CD14-positive monocyte (primary cell): ENCODE measurements at regions not wholly inside any gene's neighbourhood (a gene's known extent, or its start where the extent isn't known, plus 50 kb on each side); places are given as distances from the start of the nearest gene placed in this dataset.
"Not testable (repeated sequence)": the region's sequence is repeated elsewhere in the genome, so short reads cannot be mapped to it uniquely, and the experiment has no call there.

Experiments
- DNase-seq, 3 donors: peaks; one replicate each; pipeline ENCODE4 v3.0.0-alpha.2; 2011 to 2022
- H2AFZ ChIP-seq: 2 replicates; pipeline ENCODE4 v1.6.0; 2012; ENCODE audit warnings: mild to moderate bottlenecking, low read depth, low read length, inconsistent platforms; ENCODE audit not compliant: insufficient read depth, poor library complexity, severe bottlenecking
- H3K27ac ChIP-seq, 2 donors: 1 replicate in 1 of 2; 2 replicates in 1 of 2; pipeline ENCODE4 v1.5.1; 2012 to 2013; ENCODE audit warnings: low read length in 2 of 2, control low read depth in 1 of 2, inconsistent platforms in 1 of 2, low read depth in 1 of 2, mild to moderate bottlenecking in 1 of 2
- H3K27me3 ChIP-seq, 2 donors: one replicate each; pipeline versions ENCODE4 v1.6.0 to v1.6.1; 2011 to 2013; ENCODE audit warnings: low read length in 2 of 2; ENCODE audit not compliant: control insufficient read depth in 2 of 2, insufficient read depth in 2 of 2
- H3K36me3 ChIP-seq, 2 donors: replicated peaks in 1 of 2; 1 replicate in 1 of 2; 2 replicates in 1 of 2; pipeline versions ENCODE4 v1.5.1 to v1.6.1; 2012 to 2013; ENCODE audit warnings: low read length in 2 of 2, control low read depth in 1 of 2, inconsistent platforms in 1 of 2, mild to moderate bottlenecking in 1 of 2; ENCODE audit not compliant: insufficient read depth in 2 of 2, control insufficient read depth in 1 of 2
- H3K4me1 ChIP-seq, 2 donors: 1 replicate in 1 of 2; 2 replicates in 1 of 2; pipeline versions ENCODE4 v1.5.1 to v1.6.1; 2012 to 2013; ENCODE audit warnings: low read length in 2 of 2, control low read depth in 1 of 2, inconsistent platforms in 1 of 2, mild to moderate bottlenecking in 1 of 2, moderate library complexity in 1 of 2; ENCODE audit not compliant: insufficient read depth in 2 of 2, control insufficient read depth in 1 of 2
- H3K4me2 ChIP-seq: replicated peaks from 2 replicates; pipeline ENCODE3; 2012; ENCODE audit warnings: low read length, moderate library complexity, mild to moderate bottlenecking; ENCODE audit not compliant: poor library complexity, severe bottlenecking; ENCODE audit errors: extremely low read depth
- H3K4me3 ChIP-seq, 3 experiments: fragments of 200-600 bp in 1 of 3; sonication (generic) in 1 of 3; replicated peaks in 1 of 3; 1 replicate in 2 of 3; 2 replicates in 1 of 3; pipeline ENCODE4 v1.5.1; 2011 to 2013; ENCODE audit warnings: low read length in 3 of 3, mild to moderate bottlenecking in 3 of 3, control low read depth in 2 of 3, low read depth in 2 of 3, inconsistent platforms in 1 of 3, moderate library complexity in 1 of 3
- H3K79me2 ChIP-seq: 2 replicates; pipeline ENCODE4 v1.6.0; 2012; ENCODE audit warnings: mild to moderate bottlenecking, control low read depth, inconsistent platforms, low read length, moderate library complexity; ENCODE audit not compliant: insufficient read depth
- H3K9ac ChIP-seq: 2 replicates; pipeline ENCODE4 v1.6.0; 2017; ENCODE audit warnings: low read length, mild to moderate bottlenecking; ENCODE audit not compliant: insufficient read depth, poor library complexity, severe bottlenecking
- H3K9me3 ChIP-seq, 2 donors: replicated peaks in 1 of 2; 1 replicate in 1 of 2; 2 replicates in 1 of 2; pipeline versions ENCODE4 v1.5.1 to v1.6.1; 2012 to 2013; ENCODE audit warnings: low read length in 2 of 2, control low read depth in 1 of 2; ENCODE audit not compliant: control insufficient read depth in 1 of 2, insufficient read depth in 1 of 2
- H4K20me1 ChIP-seq: 2 replicates; pipeline ENCODE4 v1.6.0; 2012; ENCODE audit warnings: mild to moderate bottlenecking, low read length, control low read depth, moderate library complexity; ENCODE audit not compliant: insufficient read depth
- H3K27ac Mint-ChIP-seq, 7 donors: one replicate each; pipeline ENCODE4 v1.8.0; 2020; ENCODE audit warnings: mild to moderate bottlenecking in 7 of 7, mixed read lengths in 7 of 7, moderate library complexity in 6 of 7, inconsistent platforms in 2 of 7
- H3K27me3 Mint-ChIP-seq, 3 donors: one replicate each; pipeline ENCODE4 v1.8.0; 2021 to 2022; ENCODE audit warnings: low read depth in 3 of 3, mild to moderate bottlenecking in 3 of 3, mixed read lengths in 3 of 3, moderate library complexity in 3 of 3, inconsistent platforms in 1 of 3
- H3K36me3 Mint-ChIP-seq, 2 donors: one replicate each; pipeline ENCODE4 v1.8.0; 2020; ENCODE audit warnings: mixed read lengths in 2 of 2, inconsistent platforms in 1 of 2, mild to moderate bottlenecking in 1 of 2
- H3K4me1 Mint-ChIP-seq: one replicate; pipeline ENCODE4 v1.8.0; 2020; ENCODE audit warnings: mild to moderate bottlenecking, mixed read lengths
- H3K4me3 Mint-ChIP-seq, 2 donors: one replicate each; pipeline ENCODE4 v1.8.0; 2020; ENCODE audit warnings: mild to moderate bottlenecking in 2 of 2, mixed read lengths in 2 of 2, moderate library complexity in 1 of 2
- H3K9me3 Mint-ChIP-seq, 7 donors: one replicate each; pipeline ENCODE4 v1.8.0; 2020 to 2022; ENCODE audit warnings: mixed read lengths in 7 of 7, mild to moderate bottlenecking in 6 of 7, moderate library complexity in 6 of 7, inconsistent platforms in 2 of 7
- WGBS: methylation state at CpG from one replicate; pipeline ENCODE4 v1.1.5; 2013; ENCODE audit warnings: missing lambda C conversion rate; ENCODE audit not compliant: insufficient coverage; 5-methylcytosine and 5-hydroxymethylcytosine counted together
- intact Hi-C, 2 donors: fragments of 100-400 bp; cut with micrococcal nuclease; formaldehyde crosslinking; loops; one replicate each; pipeline versions ENCODE4 v1.15.0 to v1.15.1; 2023
- TF ChIP-seq, protein P1 (sequence below): fragments of 200-600 bp; IDR thresholded peaks from one replicate; pipeline ENCODE4 v1.8.0; 2022; ENCODE audit warnings: antibody characterized with exemption, mild to moderate bottlenecking

- Histone ChIP-seq H4K20me1 (no peaks in the 10 kb centered on the region), H3K79me2 (no peaks in the 10 kb centered on the region), H3K27me3 (peaks cover 0 to 6% of the 10 kb centered on the region in 2 donors), H3K9me3 (no peaks in the 10 kb centered on the region), H3K4me2 (no peak overlapping the region), H3K4me1 (peaks cover 12 to 17% of the 10 kb centered on the region in 2 donors), H3K9ac (peak overlapping the region; percentile 53), H2AFZ (peak overlapping the region; percentile 51), H3K4me3 (peak overlapping the region in 1 of 3 experiments; percentile 42), H3K27ac (peak overlapping the region in 1 of 2 donors; percentile 40), H3K36me3 (no peaks in the 10 kb centered on the region)
- intact Hi-C loops, result no loop called here
- Mint-ChIP-seq H3K36me3 (no peaks in the 10 kb centered on the region), H3K9me3 (peaks cover 0 to 3% (median 0%) of the 10 kb centered on the region in 7 donors), H3K4me3 (peak overlapping the region; percentile 37 to 80), H3K4me1 (peaks cover 15% of the 10 kb centered on the region), H3K27ac (peak overlapping the region in 6 of 7 donors; percentile 21 to 86 (median 80)), H3K27me3 (peaks cover 23 to 42% (median 24%) of the 10 kb centered on the region in 3 donors)
- WGBS, result 29% methylated on average over 20 of the region's 30 CpGs
- TF ChIP-seq, protein P1, sequence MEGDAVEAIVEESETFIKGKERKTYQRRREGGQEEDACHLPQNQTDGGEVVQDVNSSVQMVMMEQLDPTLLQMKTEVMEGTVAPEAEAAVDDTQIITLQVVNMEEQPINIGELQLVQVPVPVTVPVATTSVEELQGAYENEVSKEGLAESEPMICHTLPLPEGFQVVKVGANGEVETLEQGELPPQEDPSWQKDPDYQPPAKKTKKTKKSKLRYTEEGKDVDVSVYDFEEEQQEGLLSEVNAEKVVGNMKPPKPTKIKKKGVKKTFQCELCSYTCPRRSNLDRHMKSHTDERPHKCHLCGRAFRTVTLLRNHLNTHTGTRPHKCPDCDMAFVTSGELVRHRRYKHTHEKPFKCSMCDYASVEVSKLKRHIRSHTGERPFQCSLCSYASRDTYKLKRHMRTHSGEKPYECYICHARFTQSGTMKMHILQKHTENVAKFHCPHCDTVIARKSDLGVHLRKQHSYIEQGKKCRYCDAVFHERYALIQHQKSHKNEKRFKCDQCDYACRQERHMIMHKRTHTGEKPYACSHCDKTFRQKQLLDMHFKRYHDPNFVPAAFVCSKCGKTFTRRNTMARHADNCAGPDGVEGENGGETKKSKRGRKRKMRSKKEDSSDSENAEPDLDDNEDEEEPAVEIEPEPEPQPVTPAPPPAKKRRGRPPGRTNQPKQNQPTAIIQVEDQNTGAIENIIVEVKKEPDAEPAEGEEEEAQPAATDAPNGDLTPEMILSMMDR, result no peak
- DNase-seq, result peak; percentile 91 to 95 (median 92)
Observed at GRCh38 chr16:88264641-88265285, 118.0 kb upstream of the ZNF469 start.

GRCh38 chr16:88265286-88265938 lies 117.3 kb upstream of the ZNF469 start:
- DNase-seq, result peak; percentile 10 to 49 (median 15)
- H3K4me3 ChIP-seq, H3K9me3 ChIP-seq, H3K79me2 ChIP-seq, H3K9me3 Mint-ChIP-seq, H3K27ac ChIP-seq, H3K4me3 Mint-ChIP-seq, H4K20me1 ChIP-seq, H3K4me2 ChIP-seq, intact Hi-C loops, H3K27me3 ChIP-seq, H3K36me3 Mint-ChIP-seq, H3K9ac ChIP-seq, H3K36me3 ChIP-seq: not testable (repeated sequence)
- 89% methylated on average over 18 of the region's 25 CpGs for WGBS
- Mint-ChIP-seq H3K27me3 (peaks cover 17 to 35% (median 18%) of the 10 kb centered on the region in 3 donors), H3K27ac (peak overlapping the region in 4 of 7 donors; percentile 19 to 85 (median 75)), H3K4me1 (peaks cover 15% of the 10 kb centered on the region)
- H3K4me1 ChIP-seq, result peaks cover 12 to 17% of the 10 kb centered on the region in 2 donors
- peak overlapping the region; percentile 51 for H2AFZ ChIP-seq

- peaks cover 12 to 17% of the 10 kb centered on the region in 2 donors for H3K4me1 ChIP-seq
- 91% methylated on average over 6 of the region's 12 CpGs for WGBS
- H3K4me2 ChIP-seq, H3K9ac ChIP-seq, H4K20me1 ChIP-seq, H3K36me3 Mint-ChIP-seq, H3K4me3 ChIP-seq, H3K27ac ChIP-seq, H3K9me3 ChIP-seq, intact Hi-C loops, H3K9me3 Mint-ChIP-seq, H3K36me3 ChIP-seq, H3K27me3 ChIP-seq, DNase-seq, H2AFZ ChIP-seq, H3K79me2 ChIP-seq: not testable (repeated sequence)
- Mint-ChIP-seq H3K27ac (peak overlapping the region in 4 of 7 donors; percentile 55 to 85 (median 75)), H3K27me3 (peaks cover 12 to 31% (median 12%) of the 10 kb centered on the region in 3 donors), H3K4me1 (peaks cover 15% of the 10 kb centered on the region), H3K4me3 (peak overlapping the region in 1 of 2 donors; percentile 46)
Observed at GRCh38 chr16:88266036-88266435, 116.7 kb upstream of the ZNF469 start.
